ENCODE measurements at regions not wholly inside any gene's neighbourhood (a gene's known extent, or its start where the extent isn't known, plus 50 kb on each side); places are given as distances from the start of the nearest gene placed in this dataset.

GRCh38 chr9:86503942-86504341 is 149.7 kb upstream of the TUT7 start:
- TF ChIP-seq, protein P1, sequence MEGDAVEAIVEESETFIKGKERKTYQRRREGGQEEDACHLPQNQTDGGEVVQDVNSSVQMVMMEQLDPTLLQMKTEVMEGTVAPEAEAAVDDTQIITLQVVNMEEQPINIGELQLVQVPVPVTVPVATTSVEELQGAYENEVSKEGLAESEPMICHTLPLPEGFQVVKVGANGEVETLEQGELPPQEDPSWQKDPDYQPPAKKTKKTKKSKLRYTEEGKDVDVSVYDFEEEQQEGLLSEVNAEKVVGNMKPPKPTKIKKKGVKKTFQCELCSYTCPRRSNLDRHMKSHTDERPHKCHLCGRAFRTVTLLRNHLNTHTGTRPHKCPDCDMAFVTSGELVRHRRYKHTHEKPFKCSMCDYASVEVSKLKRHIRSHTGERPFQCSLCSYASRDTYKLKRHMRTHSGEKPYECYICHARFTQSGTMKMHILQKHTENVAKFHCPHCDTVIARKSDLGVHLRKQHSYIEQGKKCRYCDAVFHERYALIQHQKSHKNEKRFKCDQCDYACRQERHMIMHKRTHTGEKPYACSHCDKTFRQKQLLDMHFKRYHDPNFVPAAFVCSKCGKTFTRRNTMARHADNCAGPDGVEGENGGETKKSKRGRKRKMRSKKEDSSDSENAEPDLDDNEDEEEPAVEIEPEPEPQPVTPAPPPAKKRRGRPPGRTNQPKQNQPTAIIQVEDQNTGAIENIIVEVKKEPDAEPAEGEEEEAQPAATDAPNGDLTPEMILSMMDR (IDR thresholded peaks at IDR 0.05): no peak
- Histone ChIP-seq H3K9ac (ENCODE audit: insufficient read depth, low read length, poor library complexity, severe bottlenecking) (no peak overlapping the region), H3K27ac (ENCODE audit: low read depth in 1 of 2, low read length in 2 of 2) (no peak overlapping the region), H3K36me3 (replicated peaks in 1 of 2; ENCODE audit: control insufficient read depth in 1 of 2, insufficient read depth in 2 of 2, low read length in 2 of 2) (no peaks in the 10 kb centered on the region), H3K9me3 (replicated peaks in 1 of 2; ENCODE audit: control insufficient read depth in 1 of 2, insufficient read depth in 1 of 2, low read length in 2 of 2) (no peaks in the 10 kb centered on the region), H3K27me3 (ENCODE audit: control insufficient read depth in 2 of 2, insufficient read depth in 2 of 2, low read length in 2 of 2) (peaks cover 0 to 5% of the 10 kb centered on the region in 2 donors), H4K20me1 (ENCODE audit: insufficient read depth, low read length) (no peaks in the 10 kb centered on the region), H3K4me2 (replicated peaks; ENCODE audit: extremely low read depth, low read length, poor library complexity, severe bottlenecking) (no peak overlapping the region), H2AFZ (ENCODE audit: insufficient read depth, low read depth, low read length, poor library complexity, severe bottlenecking) (no peak overlapping the region), H3K4me1 (ENCODE audit: control insufficient read depth in 1 of 2, insufficient read depth in 2 of 2, low read length in 2 of 2) (peaks cover 9% of the 10 kb centered on the region in 2 donors), H3K79me2 (ENCODE audit: insufficient read depth, low read length) (no peaks in the 10 kb centered on the region), H3K4me3 (replicated peaks in 1 of 3; ENCODE audit: low read depth in 2 of 3, low read length in 3 of 3) (no peak overlapping the region)
- Mint-ChIP-seq H3K9me3 (peaks cover 0 to 3% (median 0%) of the 10 kb centered on the region in 7 donors), H3K4me3 (peak overlapping the region in 1 of 2 donors; percentile 6), H3K27ac (no peak overlapping the region), H3K4me1 (no peaks in the 10 kb centered on the region), H3K27me3 (ENCODE audit: low read depth in 3 of 3) (peaks cover 1 to 3% (median 2%) of the 10 kb centered on the region in 3 donors), H3K36me3 (no peaks in the 10 kb centered on the region)
- DNase-seq: no peak
- WGBS (ENCODE audit: insufficient coverage): 100% methylated on average over 4 of the region's 6 CpGs
- intact Hi-C loops (cut with micrococcal nuclease): no loop called here

GRCh38 chr9:86503314-86503713 is 149.1 kb upstream of the TUT7 start:
- H3K4me2 ChIP-seq (replicated peaks; ENCODE audit: extremely low read depth, low read length, poor library complexity, severe bottlenecking): no peak overlapping the region
- no peaks in the 10 kb centered on the region for H3K36me3 ChIP-seq (replicated peaks in 1 of 2; ENCODE audit: control insufficient read depth in 1 of 2, insufficient read depth in 2 of 2, low read length in 2 of 2)
- TF ChIP-seq, protein P1 (IDR thresholded peaks at IDR 0.05): no peak
- no peaks in the 10 kb centered on the region for H3K79me2 ChIP-seq (ENCODE audit: insufficient read depth, low read length)
- Mint-ChIP-seq H3K9me3 (peaks cover 0 to 3% (median 0%) of the 10 kb centered on the region in 7 donors), H3K36me3 (no peaks in the 10 kb centered on the region), H3K4me3 (no peak overlapping the region), H3K4me1 (no peaks in the 10 kb centered on the region), H3K27me3 (ENCODE audit: low read depth in 3 of 3) (peaks cover 1 to 3% (median 2%) of the 10 kb centered on the region in 3 donors), H3K27ac (no peak overlapping the region)
- H2AFZ ChIP-seq (ENCODE audit: insufficient read depth, low read depth, low read length, poor library complexity, severe bottlenecking): no peak overlapping the region
- H3K9ac ChIP-seq (ENCODE audit: insufficient read depth, low read length, poor library complexity, severe bottlenecking): no peak overlapping the region
- no CpG with 5 or more reads among the region's 1 CpG for WGBS (ENCODE audit: insufficient coverage)
- H4K20me1 ChIP-seq (ENCODE audit: insufficient read depth, low read length): no peaks in the 10 kb centered on the region
- H3K27ac ChIP-seq (ENCODE audit: low read depth in 1 of 2, low read length in 2 of 2): no peak overlapping the region
- no peak overlapping the region for H3K4me3 ChIP-seq (replicated peaks in 1 of 3; ENCODE audit: low read depth in 2 of 3, low read length in 3 of 3)
- intact Hi-C loops (cut with micrococcal nuclease): no loop called here
- no peaks in the 10 kb centered on the region for H3K9me3 ChIP-seq (replicated peaks in 1 of 2; ENCODE audit: control insufficient read depth in 1 of 2, insufficient read depth in 1 of 2, low read length in 2 of 2)
- DNase-seq: no peak
- peaks cover 9% of the 10 kb centered on the region in 2 donors for H3K4me1 ChIP-seq (ENCODE audit: control insufficient read depth in 1 of 2, insufficient read depth in 2 of 2, low read length in 2 of 2)
- peaks cover 0 to 4% of the 10 kb centered on the region in 2 donors for H3K27me3 ChIP-seq (ENCODE audit: control insufficient read depth in 2 of 2, insufficient read depth in 2 of 2, low read length in 2 of 2)

All from CD14-positive monocyte (primary cell).